Tibial artery (tissue), 4 donors: ENCODE measurements at regions not wholly inside any gene's neighbourhood (a gene's known extent, or its start where the extent isn't known, plus 50 kb on each side); places are given as distances from the start of the nearest gene placed in this dataset.

Experiments used
- DNase-seq, 2 donors: peaks; one replicate each; pipeline ENCODE4 v3.0.0-alpha.2; 2019
- H3K27ac ChIP-seq, 2 donors: fragments of 200-600 bp; sonication (generic) in 1 of 2; 1 replicate in 1 of 2; 2 replicates in 1 of 2; pipeline ENCODE4 v1.5.1; 2018 to 2019; ENCODE audit warnings: mild to moderate bottlenecking in 1 of 2
- H3K27me3 ChIP-seq, 2 donors: fragments of 200-600 bp; sonication (generic) in 1 of 2; one replicate each; pipeline versions ENCODE4 v1.5.1 to v1.6.0; 2016 to 2019
- H3K36me3 ChIP-seq, 3 donors: fragments of 200-600 bp; sonication (generic) in 2 of 3; one replicate each; pipeline ENCODE4 v1.5.1; 2016 to 2019; ENCODE audit warnings: mild to moderate bottlenecking in 2 of 3
- H3K4me1 ChIP-seq, 4 donors: fragments of 200-600 bp; sonication (generic) in 2 of 4; 1 replicate in 3 of 4; 2 replicates in 1 of 4; pipeline ENCODE4 v1.5.1; 2016 to 2019
- H3K4me3 ChIP-seq, 2 donors: fragments of 200-600 bp; sonication (generic) in 1 of 2; 1 replicate in 1 of 2; 2 replicates in 1 of 2; pipeline ENCODE4 v1.5.1; 2018 to 2019; ENCODE audit warnings: mild to moderate bottlenecking in 2 of 2
- H3K9me3 ChIP-seq, 3 donors: fragments of 200-600 bp; sonication (generic) in 1 of 3; one replicate each; pipeline ENCODE4 v1.5.1; 2016 to 2019
- intact Hi-C: fragments of 100-400 bp; cut with DNase I; formaldehyde crosslinking; loops from one replicate; pipeline ENCODE4 v1.15.0; 2023; ENCODE audit warnings: low total_unique reads
- TF ChIP-seq, protein P1 (sequence below), 2 experiments: fragments of 200-600 bp in 1 of 2; fragments of 450-650 bp in 1 of 2; IDR thresholded peaks; one replicate each; pipeline ENCODE4 v1.5.1; 2017 to 2019; ENCODE audit warnings: antibody characterized with exemption in 2 of 2, mild to moderate bottlenecking in 1 of 2, moderate library complexity in 1 of 2

DNA sequence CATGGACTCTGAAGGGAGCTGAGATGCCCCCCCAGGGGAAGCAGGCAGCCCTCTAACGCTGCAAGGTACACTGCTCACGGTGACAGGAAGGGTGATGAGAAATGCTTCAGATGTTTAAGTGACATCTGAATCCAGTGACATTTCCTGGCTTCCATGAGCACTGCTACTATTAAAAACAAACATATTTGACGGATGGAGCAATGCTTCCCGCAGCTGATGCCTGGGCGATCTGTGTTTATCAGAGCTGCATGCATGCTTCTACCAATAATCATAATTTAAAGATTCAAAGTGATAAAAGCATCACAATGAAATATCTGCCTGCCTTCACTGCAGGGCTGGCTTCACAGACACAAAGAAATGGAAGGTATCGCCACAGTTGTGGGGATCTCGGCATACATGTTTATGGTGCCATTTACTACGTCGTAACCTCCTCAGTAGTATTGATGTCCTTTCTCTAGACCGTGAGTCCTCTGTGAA lies 66.1 kb upstream of the AOAH start:
- Histone ChIP-seq H3K4me3 (no peak overlapping the region), H3K36me3 (no peaks in the 10 kb centered on the region), H3K4me1 (peaks cover 0 to 2% (median 0%) of the 10 kb centered on the region in 4 donors), H3K9me3 (no peaks in the 10 kb centered on the region), H3K27ac (no peak overlapping the region), H3K27me3 (no peaks in the 10 kb centered on the region)
- TF ChIP-seq, protein P1, sequence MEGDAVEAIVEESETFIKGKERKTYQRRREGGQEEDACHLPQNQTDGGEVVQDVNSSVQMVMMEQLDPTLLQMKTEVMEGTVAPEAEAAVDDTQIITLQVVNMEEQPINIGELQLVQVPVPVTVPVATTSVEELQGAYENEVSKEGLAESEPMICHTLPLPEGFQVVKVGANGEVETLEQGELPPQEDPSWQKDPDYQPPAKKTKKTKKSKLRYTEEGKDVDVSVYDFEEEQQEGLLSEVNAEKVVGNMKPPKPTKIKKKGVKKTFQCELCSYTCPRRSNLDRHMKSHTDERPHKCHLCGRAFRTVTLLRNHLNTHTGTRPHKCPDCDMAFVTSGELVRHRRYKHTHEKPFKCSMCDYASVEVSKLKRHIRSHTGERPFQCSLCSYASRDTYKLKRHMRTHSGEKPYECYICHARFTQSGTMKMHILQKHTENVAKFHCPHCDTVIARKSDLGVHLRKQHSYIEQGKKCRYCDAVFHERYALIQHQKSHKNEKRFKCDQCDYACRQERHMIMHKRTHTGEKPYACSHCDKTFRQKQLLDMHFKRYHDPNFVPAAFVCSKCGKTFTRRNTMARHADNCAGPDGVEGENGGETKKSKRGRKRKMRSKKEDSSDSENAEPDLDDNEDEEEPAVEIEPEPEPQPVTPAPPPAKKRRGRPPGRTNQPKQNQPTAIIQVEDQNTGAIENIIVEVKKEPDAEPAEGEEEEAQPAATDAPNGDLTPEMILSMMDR (IDR thresholded peaks at IDR 0.05), result no peak
- intact Hi-C loops, result no loop called here
- DNase-seq, result no peak

DNA sequence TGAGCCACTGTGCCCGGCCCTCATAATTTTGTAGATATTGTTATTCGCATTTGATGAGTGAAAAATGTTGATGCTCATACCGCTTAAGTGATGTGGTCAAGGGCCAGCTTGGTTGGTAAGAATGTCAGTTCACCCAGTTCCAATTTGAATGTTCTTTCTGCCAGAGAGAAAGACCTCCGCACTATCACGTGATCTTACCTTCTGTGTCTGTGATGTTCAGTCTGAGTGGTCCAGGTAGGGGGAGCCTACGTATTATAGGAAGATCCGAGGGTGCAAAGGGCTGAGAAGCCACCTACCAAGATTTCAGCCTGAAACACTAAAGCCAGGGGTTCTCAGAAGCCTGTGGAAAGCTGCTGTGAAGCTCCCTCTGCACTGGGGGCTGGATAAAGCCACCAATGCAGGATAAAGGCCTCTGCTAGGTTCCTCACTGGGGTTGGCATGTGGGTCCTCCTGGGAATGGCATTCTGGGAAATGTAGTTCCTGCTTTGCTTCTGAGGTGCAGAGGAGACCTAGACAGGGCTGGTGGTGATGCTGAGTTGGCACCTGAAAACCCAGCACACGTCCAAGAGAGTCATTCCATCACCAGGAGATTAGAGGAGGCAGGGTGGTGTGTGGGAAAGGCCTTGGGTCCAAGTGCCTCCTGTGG lies 64.7 kb upstream of the AOAH start:
- Histone ChIP-seq H3K27me3 (no peaks in the 10 kb centered on the region), H3K27ac (no peak overlapping the region), H3K9me3 (no peaks in the 10 kb centered on the region), H3K4me3 (no peak overlapping the region), H3K36me3 (no peaks in the 10 kb centered on the region), H3K4me1 (no peaks in the 10 kb centered on the region)
- intact Hi-C loops, result no loop called here
- TF ChIP-seq, protein P1 (IDR thresholded peaks at IDR 0.05), result no peak
- DNase-seq, result no peak

DNA sequence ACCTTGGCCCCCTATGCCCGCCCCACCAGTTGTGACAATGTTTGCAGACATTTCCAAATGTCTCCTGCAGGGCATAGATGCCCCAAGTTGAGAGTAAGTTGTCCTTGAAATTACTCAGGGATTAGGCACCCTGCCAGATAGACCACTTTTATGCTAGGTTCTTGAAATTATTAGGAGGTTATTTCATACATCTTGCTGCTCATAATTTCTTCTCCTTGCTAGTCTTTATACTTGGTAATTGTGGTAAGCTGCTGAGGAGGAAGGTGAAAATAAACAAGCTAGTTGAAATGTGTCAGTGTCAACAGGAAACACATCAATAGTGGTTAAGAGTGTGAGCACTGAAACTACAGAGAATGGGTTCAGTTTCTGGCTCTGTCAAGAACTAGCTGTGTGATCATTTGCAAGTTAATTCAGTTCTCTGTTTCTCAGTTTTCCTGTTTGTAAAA lies 63.7 kb upstream of the AOAH start:
- no peak overlapping the region for H3K4me3 ChIP-seq
- intact Hi-C loops, result no loop called here
- no peak overlapping the region for H3K27ac ChIP-seq
- no peaks in the 10 kb centered on the region for H3K27me3 ChIP-seq
- no peak for DNase-seq
- H3K36me3 ChIP-seq, result no peaks in the 10 kb centered on the region
- H3K4me1 ChIP-seq, result no peaks in the 10 kb centered on the region
- TF ChIP-seq, protein P1 (IDR thresholded peaks at IDR 0.05), result no peak
- no peaks in the 10 kb centered on the region for H3K9me3 ChIP-seq

DNA sequence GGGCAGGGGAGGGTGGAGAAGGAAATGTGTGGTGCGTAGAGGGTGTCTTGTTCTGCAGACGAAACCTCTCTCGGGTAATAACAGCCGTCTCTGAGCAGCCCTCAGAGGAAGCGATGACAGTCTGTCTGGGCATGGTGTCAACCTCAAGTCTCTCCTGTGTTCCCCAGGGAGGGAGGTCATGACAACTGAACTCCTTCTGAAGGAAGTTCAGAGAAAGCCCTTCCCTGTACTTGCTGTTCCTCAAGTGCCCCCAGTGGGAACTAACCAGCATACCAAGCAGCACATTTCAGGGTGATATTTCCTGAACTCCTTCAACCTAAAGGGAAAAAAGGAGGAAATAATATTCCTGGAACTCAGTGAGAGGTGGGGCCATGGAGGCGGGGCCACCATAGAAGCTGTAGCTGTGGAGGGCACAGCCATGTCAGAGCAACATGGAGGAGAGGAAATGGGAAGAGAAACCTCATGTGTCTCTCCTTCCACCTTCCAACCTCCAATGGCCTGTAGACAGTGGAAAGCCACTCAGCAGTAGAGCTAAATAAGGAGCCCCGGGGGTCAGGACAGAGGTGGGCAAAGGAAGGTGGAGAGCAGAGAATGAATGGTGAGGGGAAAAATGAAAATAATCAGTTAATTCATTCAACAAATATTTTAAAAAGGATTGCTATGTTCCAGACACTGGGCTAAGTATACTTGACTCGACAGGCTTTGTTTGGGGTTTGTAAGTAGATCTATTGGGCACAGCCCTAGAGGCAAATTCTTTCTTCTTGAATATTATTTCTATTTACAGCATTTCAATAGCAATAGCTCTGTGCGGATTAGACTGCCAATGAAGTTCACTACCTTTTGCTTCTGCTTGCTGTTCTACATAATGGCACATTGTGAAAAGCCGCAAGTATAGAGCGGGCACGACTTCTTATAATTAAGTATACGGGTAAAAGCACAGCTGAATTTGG lies 61.0 kb upstream of the AOAH start:
- no peak overlapping the region for H3K27ac ChIP-seq
- peak; percentile 47 to 77 for DNase-seq
- TF ChIP-seq, protein P1 (IDR thresholded peaks at IDR 0.05), result no peak

DNA sequence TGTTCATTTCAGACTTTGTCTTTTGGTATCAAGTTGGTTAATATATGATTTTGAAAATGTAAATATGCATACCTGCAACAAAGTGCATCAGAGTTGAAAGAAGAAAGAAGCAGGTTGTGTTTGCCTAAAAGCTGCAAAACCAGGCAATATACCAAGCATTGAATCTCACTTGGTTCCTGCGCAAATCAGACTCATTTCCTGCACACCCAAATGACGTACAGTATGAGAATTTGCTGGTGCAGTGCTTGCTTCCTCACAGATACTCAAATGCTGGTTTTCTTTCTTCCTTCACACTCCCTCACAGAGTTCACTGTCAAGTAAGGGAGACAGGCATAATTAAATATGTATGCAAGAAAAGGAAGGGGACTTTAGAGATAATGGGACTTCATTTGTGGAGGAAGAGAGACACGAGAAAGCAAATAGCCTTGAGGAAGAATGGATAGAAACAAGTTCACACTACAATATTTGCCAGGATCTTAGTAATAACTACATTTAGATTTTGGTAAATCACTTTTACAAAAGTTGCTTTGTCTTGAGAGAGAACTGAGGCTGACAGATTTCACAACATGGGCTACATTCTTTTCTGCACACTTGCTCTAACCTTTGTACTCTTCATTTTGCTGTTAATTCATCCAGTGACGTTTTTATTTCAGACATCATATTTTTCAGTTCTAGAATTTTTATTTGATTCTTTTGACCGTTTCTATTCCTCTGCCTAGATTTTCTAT lies 56.9 kb upstream of the AOAH start:
- no peaks in the 10 kb centered on the region for H3K27me3 ChIP-seq
- no peaks in the 10 kb centered on the region for H3K9me3 ChIP-seq
- intact Hi-C loops, result no loop called here
- DNase-seq, result no peak
- H3K4me3 ChIP-seq, result no peak overlapping the region
- no peaks in the 10 kb centered on the region for H3K36me3 ChIP-seq
- no peaks in the 10 kb centered on the region for H3K4me1 ChIP-seq
- TF ChIP-seq, protein P1 (IDR thresholded peaks at IDR 0.05), result no peak
- H3K27ac ChIP-seq, result no peak overlapping the region

More for the DNA sequence above, 61.0 kb upstream of the AOAH start:
- Histone ChIP-seq H3K9me3 (no peaks in the 10 kb centered on the region), H3K27me3 (no peaks in the 10 kb centered on the region), H3K4me1 (no peaks in the 10 kb centered on the region), H3K36me3 (no peaks in the 10 kb centered on the region), H3K4me3 (no peak overlapping the region)
- intact Hi-C loops, result no loop called here
